ENCODE measurements at regions not wholly inside any gene's neighbourhood (a gene's known extent, or its start where the extent isn't known, plus 50 kb on each side); places are given as distances from the start of the nearest gene placed in this dataset.
A peak's percentile ranks its signal among the peaks of the same experiment; 100 is the strongest.

GRCh38 chr5:164934561-164934960 is 1429.1 kb downstream of the MAT2B start:
- no peak for DNase-seq

- DNase-seq, result no peak
Observed at GRCh38 chr5:164941132-164941531, 1435.7 kb downstream of the MAT2B start.

- DNase-seq, result no peak
Observed at GRCh38 chr5:164950927-164951326, 1445.5 kb downstream of the MAT2B start.

GRCh38 chr5:164951570-164951969 is 1446.2 kb downstream of the MAT2B start:
- no peak for DNase-seq

DNA sequence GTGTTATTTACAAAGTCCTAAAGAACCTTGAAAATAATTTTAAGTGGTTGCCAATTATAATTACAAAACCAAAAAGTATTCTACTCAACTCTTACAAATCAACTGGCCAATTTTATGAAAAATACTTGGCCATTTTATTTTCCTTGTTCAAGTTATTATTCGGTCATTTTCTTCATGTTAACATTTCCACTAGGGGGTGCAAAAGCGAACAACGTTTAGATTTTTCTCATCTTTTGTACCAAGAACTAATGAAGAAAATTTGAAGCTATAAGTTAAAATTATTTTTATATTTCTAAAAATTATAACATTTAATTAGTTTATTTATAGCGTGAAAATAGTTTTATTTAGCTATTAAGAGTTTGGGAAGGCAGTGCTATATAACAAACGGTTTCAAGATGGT is 1453.3 kb downstream of the MAT2B start:
- no peak for DNase-seq

DNA sequence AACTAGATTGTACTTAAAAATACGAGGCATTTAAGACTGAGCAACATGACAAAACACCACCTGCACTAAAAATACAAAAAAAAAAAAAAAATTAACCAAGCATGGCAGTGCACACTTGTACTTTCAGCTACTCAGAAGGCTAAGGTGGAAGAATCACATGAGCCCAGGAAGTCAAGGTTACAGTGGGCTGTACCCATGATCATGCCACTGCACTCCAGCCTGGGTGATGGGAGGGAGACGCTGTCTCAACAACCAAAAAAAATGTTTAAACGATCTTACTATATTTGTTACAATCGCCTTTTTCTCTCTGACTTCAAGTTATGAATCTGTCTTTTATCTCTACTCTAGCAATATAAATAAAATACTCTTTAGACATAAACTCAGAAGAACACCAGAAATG is 1454.3 kb downstream of the MAT2B start:
- DNase-seq, result no peak

- no peak for DNase-seq
Observed at GRCh38 chr5:164962329-164962961, 1457.0 kb downstream of the MAT2B start.

DNA sequence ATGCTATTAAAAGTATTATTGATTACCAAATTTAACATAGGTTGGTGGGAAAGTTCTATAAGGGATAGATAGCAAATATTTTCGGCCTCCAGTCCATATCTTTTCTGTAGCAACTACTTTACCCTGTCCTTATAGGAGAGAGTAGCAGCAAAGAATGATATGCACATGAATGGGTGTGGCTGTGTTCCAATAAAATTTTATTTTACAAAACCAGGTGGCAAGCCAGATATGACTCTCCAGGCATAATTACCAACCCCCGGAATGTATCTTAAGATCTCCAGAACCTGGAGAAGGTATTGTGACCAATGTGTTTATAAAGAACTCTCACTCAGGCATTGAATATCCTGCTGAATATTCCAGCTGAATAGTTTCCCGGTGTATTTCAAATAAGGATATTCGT is 1461.2 kb downstream of the MAT2B start:
- DNase-seq, result no peak

DNA sequence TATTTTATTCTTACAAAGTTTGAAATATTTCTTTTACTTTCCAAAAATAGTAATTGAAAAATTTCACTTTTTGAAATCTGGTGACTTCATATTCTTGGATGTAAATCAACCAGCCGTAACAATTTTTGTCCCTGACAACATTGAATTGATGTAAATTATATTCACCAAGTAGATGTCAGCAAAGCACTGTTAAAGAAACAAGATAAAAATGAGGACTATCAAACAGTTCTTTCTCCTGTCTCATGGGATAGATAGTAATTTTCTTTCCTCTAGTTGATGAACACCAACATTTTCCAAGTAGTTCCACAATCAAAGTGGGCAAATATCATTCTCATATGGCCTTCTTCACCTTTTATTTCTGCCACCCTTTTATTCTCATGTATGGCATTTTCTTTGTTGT is 1461.9 kb downstream of the MAT2B start:
- no peak for DNase-seq

- no peak for DNase-seq
Observed at GRCh38 chr5:164972973-164973372, 1467.6 kb downstream of the MAT2B start.

DNA sequence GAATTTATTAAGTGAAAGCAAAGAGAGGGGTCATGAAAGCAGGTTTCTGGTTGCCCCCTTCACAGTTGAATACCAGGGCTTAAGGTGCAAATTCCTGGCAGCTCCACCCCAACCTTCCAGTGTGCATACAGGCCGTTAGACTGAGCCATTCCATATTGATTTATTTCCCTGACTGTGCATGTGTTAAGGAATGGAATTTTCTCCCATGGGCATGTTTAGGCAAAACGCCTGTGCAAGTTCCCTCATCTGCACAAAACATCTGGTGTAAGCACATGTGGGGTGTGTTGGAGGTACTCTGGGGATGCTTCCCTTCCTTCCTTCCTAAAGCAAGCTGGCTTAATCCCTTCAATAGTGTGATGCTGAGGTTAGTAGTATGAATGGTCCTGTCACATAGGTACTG is 1470.6 kb downstream of the MAT2B start:
- DNase-seq, result no peak

DNA sequence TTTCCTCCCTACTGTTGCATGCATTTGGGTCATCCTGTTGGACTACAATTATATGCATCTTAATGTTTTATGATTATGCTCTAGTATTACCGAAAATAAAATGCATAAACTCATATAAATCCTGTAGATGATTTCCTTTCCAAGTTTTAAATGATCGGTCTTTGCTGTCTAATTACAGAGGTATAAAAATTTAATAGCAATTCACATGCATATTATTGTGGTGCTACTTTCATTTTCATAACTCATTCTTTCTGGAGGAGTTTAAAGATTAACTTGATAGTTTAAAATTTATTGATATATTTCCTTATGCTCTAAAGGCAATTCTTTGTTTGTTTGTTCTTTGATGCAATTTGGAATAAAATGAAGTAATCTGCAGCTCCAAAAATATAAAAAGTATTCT is 1475.1 kb downstream of the MAT2B start:
- DNase-seq, result no peak

DNA sequence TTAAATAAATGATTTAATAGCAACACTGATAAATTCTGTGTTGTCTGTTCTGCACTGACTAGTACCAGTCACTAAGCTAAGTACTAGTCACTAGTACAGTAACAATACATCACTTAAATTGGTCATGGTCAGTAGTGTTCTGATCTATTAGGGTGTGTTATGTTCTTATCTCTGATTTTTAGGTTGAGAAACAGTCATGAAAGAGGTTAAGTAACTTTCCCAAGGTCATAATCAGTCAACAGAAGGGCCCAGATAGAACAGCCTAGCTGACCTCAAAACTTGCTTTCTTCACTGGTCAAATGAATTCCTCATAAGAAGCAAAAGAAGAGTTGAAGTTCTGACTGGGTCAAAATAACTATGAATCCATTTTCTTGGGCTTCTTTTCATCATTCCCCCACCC is 1492.7 kb downstream of the MAT2B start:
- DNase-seq, result no peak

- no peak for DNase-seq
Observed at GRCh38 chr5:164998590-164998989, 1493.2 kb downstream of the MAT2B start.

DNA sequence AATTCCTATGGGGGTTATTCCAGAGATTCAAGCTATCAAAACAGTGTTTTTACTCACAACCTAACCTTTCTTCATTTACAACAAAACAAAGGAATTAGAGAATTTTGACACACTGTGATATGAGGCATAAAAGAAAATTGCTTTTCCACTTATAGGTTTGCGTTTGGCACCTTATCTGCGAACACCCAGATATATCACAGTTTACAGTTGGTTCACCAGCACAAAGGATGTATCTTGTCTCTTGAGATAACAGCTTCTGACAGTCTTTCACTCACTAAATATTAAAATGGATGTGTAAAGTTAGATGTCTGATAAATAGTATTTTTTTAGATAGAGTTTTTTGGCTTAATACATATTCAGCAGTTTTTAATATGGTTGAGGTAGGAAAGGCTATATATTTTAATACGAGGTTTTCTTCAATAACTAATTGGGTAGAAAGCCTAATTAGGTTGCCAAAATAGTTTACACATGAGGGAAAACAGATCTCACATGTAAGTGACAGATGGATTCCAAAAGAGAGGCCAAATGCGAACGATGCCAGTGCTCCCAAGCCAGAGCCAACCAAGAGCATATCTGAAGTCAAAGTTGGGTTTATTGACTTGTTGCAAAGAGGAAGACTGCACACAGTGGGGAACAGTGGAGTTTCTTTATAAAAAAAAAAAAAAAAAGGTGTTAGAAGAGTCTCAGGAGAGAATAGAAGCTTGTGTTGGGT is 1495.2 kb downstream of the MAT2B start:
- no peak for DNase-seq

- DNase-seq, result no peak
Observed at GRCh38 chr5:165003283-165003682, 1497.9 kb downstream of the MAT2B start.

- DNase-seq, result no peak
Observed at GRCh38 chr5:165004175-165004574, 1498.8 kb downstream of the MAT2B start.

- no peak for DNase-seq
Observed at GRCh38 chr5:165014439-165014838, 1509.0 kb downstream of the MAT2B start.

DNA sequence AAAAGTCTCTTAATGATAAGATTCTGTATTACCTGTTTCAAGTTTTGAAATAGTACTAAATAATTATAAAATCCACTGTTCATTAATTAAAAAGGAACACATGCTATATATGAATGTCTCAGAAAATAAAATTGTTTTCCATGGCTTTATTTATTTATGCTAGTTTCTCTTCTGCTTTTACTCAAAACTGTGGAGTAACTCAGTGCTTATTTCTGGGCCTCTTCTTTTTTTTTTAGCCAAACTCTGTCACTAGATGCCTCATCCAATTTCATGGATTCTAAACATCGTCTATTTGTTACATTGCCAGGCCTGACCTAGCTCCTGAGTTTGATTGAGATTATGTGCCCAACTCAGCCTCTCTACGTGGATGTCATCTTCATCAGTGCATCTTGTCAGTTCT is 1509.7 kb downstream of the MAT2B start:
- no peak for DNase-seq

DNA sequence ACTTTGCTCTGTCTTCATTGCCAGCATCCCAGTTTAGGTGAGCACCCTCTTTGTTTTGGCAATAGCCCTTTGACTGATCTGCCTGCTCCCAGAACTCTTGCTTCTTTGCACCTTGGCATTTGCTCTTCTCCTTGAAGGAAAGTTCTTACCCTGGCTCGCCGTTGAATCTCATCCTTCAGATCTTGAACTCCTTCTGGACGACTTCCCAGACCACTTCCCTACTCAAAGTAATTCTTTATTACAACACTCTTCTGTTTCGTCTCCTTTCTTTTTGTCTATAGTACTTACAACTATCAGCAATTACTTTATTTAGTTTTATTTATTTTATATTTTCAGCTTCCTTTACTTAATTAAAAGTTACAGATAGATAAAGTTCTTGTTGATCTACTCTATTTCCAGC is 1510.1 kb downstream of the MAT2B start:
- no peak for DNase-seq

DNA sequence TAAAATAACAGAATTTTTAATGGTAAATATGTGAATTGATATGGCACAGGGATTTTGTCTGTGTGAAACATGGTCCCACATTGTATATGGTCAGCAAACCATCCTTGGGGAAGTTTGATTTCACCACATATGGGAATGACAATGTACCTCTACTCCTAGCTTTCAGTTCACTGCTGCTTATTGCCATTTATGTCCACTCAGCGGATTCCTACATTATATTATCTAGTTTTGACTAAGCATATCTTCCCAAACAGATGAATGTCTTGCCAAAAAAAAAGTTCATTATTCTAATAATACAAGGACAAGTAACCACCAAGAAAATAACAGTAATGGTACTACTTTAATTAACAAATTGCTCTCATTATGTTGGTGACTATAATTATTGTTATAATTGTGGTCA is 1521.6 kb downstream of the MAT2B start:
- no peak for DNase-seq

- no peak for DNase-seq
Observed at GRCh38 chr5:165028356-165028755, 1522.9 kb downstream of the MAT2B start.

- DNase-seq, result peak in 1 of 2 experiments; percentile 32
Observed at GRCh38 chr5:165029099-165029870, 1523.9 kb downstream of the MAT2B start.

DNA sequence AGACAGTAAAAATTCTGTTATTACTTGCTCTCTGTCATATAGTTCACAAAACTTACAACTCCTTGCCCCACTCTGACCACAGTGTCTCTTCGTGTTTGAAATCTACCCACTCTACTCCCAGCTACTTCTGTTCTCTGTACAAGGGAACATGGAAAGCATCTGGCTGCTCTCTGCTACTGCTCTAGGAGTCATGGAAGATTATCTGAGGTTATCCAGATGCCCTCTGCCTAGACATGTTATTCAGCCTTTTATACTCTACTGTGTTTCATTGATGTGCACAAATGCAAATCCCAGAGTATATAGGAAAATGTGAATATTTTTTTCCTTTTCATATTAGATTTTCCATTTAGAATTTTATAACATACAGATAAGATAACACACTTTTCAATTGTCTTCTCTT is 1525.6 kb downstream of the MAT2B start:
- DNase-seq, result no peak

Measured in NCI-H526 (cell line).